WERI-Rb-1 (cell line): ENCODE measurements at regions not wholly inside any gene's neighbourhood (a gene's known extent, or its start where the extent isn't known, plus 50 kb on each side); places are given as distances from the start of the nearest gene placed in this dataset.

Experiments
- DNase-seq: peaks from one replicate; pipeline ENCODE4 v3.0.0-alpha.2; 2020
- H3K27ac ChIP-seq: fragments of 250-450 bp; sonication (Bioruptor Pico); 2 replicates; pipeline ENCODE4 v1.5.1; 2020; ENCODE audit warnings: mild to moderate bottlenecking, moderate library complexity
- H3K27me3 ChIP-seq: fragments of 250-450 bp; sonication (Bioruptor Pico); 2 replicates; pipeline ENCODE4 v1.5.1; 2021; ENCODE audit warnings: mild to moderate bottlenecking, low read depth, moderate library complexity; ENCODE audit not compliant: insufficient read depth, severe bottlenecking
- H3K36me3 ChIP-seq: fragments of 250-450 bp; sonication (Bioruptor Pico); 2 replicates; pipeline ENCODE4 v1.5.1; 2020; ENCODE audit warnings: mild to moderate bottlenecking, moderate library complexity
- H3K4me3 ChIP-seq: 2 replicates; pipeline ENCODE4 v1.5.1; 2011; ENCODE audit warnings: low read depth, mild to moderate bottlenecking, control low read depth, low read length
- H3K9me3 ChIP-seq: fragments of 250-450 bp; sonication (Bioruptor Pico); 2 replicates; pipeline ENCODE4 v1.5.1; 2021; ENCODE audit warnings: mild to moderate bottlenecking, moderate library complexity; ENCODE audit not compliant: severe bottlenecking
- CTCF ChIP-seq: IDR thresholded peaks from 2 replicates; pipeline ENCODE4 v1.5.1; 2011; ENCODE audit warnings: low read depth, mild to moderate bottlenecking, control low read depth, inconsistent platforms, low read length

- no peak for TF ChIP-seq CTCF
- no peaks in the 10 kb centered on the region for H3K9me3 ChIP-seq
Measured at GRCh38 chr2:71778514-71778913, 325.2 kb downstream of the DYSF start.

GRCh38 chr2:71777946-71778345 is 324.6 kb downstream of the DYSF start:
- Histone ChIP-seq H3K9me3 (no peaks in the 10 kb centered on the region), H3K36me3 (no peaks in the 10 kb centered on the region)
- TF ChIP-seq CTCF: no peak

More at GRCh38 chr2:71778514-71778913, 325.2 kb downstream of the DYSF start:
- H3K36me3 ChIP-seq: no peaks in the 10 kb centered on the region
- H3K27me3 ChIP-seq: no peaks in the 10 kb centered on the region
- H3K27ac ChIP-seq: no peak overlapping the region
- no peak for DNase-seq
- H3K4me3 ChIP-seq: no peak overlapping the region

GRCh38 chr2:71776227-71776626 is 322.9 kb downstream of the DYSF start:
- Histone ChIP-seq H3K27ac (no peak overlapping the region), H3K27me3 (no peaks in the 10 kb centered on the region), H3K4me3 (no peak overlapping the region), H3K9me3 (peaks cover under 1% of the 10 kb centered on the region), H3K36me3 (no peaks in the 10 kb centered on the region)
- no peak for TF ChIP-seq CTCF
- no peak for DNase-seq

More at GRCh38 chr2:71777946-71778345, 324.6 kb downstream of the DYSF start:
- Histone ChIP-seq H3K27me3 (no peaks in the 10 kb centered on the region), H3K4me3 (no peak overlapping the region), H3K27ac (no peak overlapping the region)
- no peak for DNase-seq

GRCh38 chr2:71773218-71773617 is 319.9 kb downstream of the DYSF start:
- H3K9me3 ChIP-seq: peaks cover 5% of the 10 kb centered on the region
- no peak for DNase-seq
- no peak overlapping the region for H3K4me3 ChIP-seq
- no peak overlapping the region for H3K27ac ChIP-seq
- no peaks in the 10 kb centered on the region for H3K27me3 ChIP-seq
- TF ChIP-seq CTCF: no peak
- H3K36me3 ChIP-seq: no peaks in the 10 kb centered on the region

- Histone ChIP-seq H3K9me3 (peaks cover 5% of the 10 kb centered on the region), H3K36me3 (no peaks in the 10 kb centered on the region), H3K27me3 (no peaks in the 10 kb centered on the region), H3K27ac (no peak overlapping the region), H3K4me3 (no peak overlapping the region)
- no peak for TF ChIP-seq CTCF
- DNase-seq: no peak
Measured at GRCh38 chr2:71772510-71773172, 319.3 kb downstream of the DYSF start.

- DNase-seq: no peak
- Histone ChIP-seq H3K9me3 (peaks cover 5% of the 10 kb centered on the region), H3K27ac (no peak overlapping the region), H3K27me3 (no peaks in the 10 kb centered on the region), H3K36me3 (no peaks in the 10 kb centered on the region), H3K4me3 (no peak overlapping the region)
- no peak for TF ChIP-seq CTCF
Measured at GRCh38 chr2:71767663-71768062, 314.3 kb downstream of the DYSF start.
